ENCODE measurements at regions not wholly inside any gene's neighbourhood (a gene's known extent, or its start where the extent isn't known, plus 50 kb on each side); places are given as distances from the start of the nearest gene placed in this dataset.

- TF ChIP-seq GATA2 (IDR thresholded peaks at IDR 0.05; ENCODE audit: low read depth, low read length) (no peak), GATA3 (IDR thresholded peaks at IDR 0.05; ENCODE audit: low read depth, low read length) (no peak)
These were observed 69.3 kb upstream of the FRMD6 start for GRCh38 chr14:51582437-51582836.

All from SH-SY5Y (cell line).